ENCODE measurements at regions not wholly inside any gene's neighbourhood (a gene's known extent, or its start where the extent isn't known, plus 50 kb on each side); places are given as distances from the start of the nearest gene placed in this dataset.

- no peak for TF ChIP-seq ZNF462 (CRISPR knock-in tag; IDR thresholded peaks at IDR 0.05)
- no peak for TF ChIP-seq REST (IDR thresholded peaks at IDR 0.05; ENCODE audit: unreplicated experiment)
- TF ChIP-seq EZH2phosphoT487 (IDR thresholded peaks at IDR 0.05; ENCODE audit: unreplicated experiment): no peak
- TF ChIP-seq ZNF331 (CRISPR knock-in tag; IDR thresholded peaks at IDR 0.05; ENCODE audit: low read depth): no peak
- no peak for TF ChIP-seq CTCF (conservative IDR thresholded peaks at IDR 0.05; ENCODE audit: low read depth in 2 of 2)
- TF ChIP-seq ETS1 (IDR thresholded peaks at IDR 0.05): no peak
- no peak for TF ChIP-seq STAT1 (IDR thresholded peaks at IDR 0.05; ENCODE audit: unreplicated experiment)
- no peak for TF ChIP-seq ZNF114 (CRISPR knock-in tag; IDR thresholded peaks at IDR 0.05)
Measured at GRCh38 chr10:2772816-2773631, 294.3 kb upstream of the PFKP start (continued).
